HEK293 (cell line): ENCODE measurements at regions not wholly inside any gene's neighbourhood (a gene's known extent, or its start where the extent isn't known, plus 50 kb on each side); places are given as distances from the start of the nearest gene placed in this dataset.

ENCODE experiments used
- CTCF ChIA-PET: fragments of 350-600 bp; formaldehyde crosslinking; extraction: SDS; loops from one replicate; lab custom pipeline; 2021; ENCODE audit warnings: antibody characterized with exemption; lab: Yijun Ruan, JAX
- POLR2A ChIA-PET: fragments of 300-600 bp; formaldehyde crosslinking; extraction: SDS; loops from one replicate; lab custom pipeline; 2020; ENCODE audit warnings: antibody characterized with exemption, inconsistent platforms; lab: Yijun Ruan, JAX
- H3K27ac ChIP-seq: fragments of 200-500 bp; sonication (Bioruptor generic); 2 replicates; pipeline ENCODE4 v1.5.1; 2014; ENCODE audit warnings: low read depth, low read length, control low read depth, inconsistent platforms; ENCODE audit errors: extremely low read depth
- H3K36me3 ChIP-seq, 2 experiments: fragments of 200-500 bp in 1 of 2; sonication (Bioruptor generic) in 1 of 2; 1 replicate in 1 of 2; 2 replicates in 1 of 2; pipeline ENCODE4 v1.5.1; 2014 to 2017; ENCODE audit warnings: inconsistent platforms in 2 of 2, low read length in 2 of 2; ENCODE audit not compliant: control insufficient read depth in 2 of 2, insufficient read depth in 1 of 2
- H3K4me1 ChIP-seq: fragments of 200-500 bp; sonication (Bioruptor generic); 2 replicates; pipeline ENCODE4 v1.5.1; 2014; ENCODE audit warnings: mild to moderate bottlenecking, low read length, inconsistent platforms; ENCODE audit not compliant: control insufficient read depth, insufficient read depth
- H3K4me3 ChIP-seq: 2 replicates; pipeline ENCODE4 v1.5.1; 2011; ENCODE audit warnings: low read depth, mild to moderate bottlenecking, control low read depth, low read length, moderate library complexity
- H3K9me3 ChIP-seq: fragments of 200-500 bp; sonication (Bioruptor generic); 2 replicates; pipeline ENCODE4 v1.5.1; 2014; ENCODE audit warnings: low read depth, low read length, inconsistent platforms; ENCODE audit not compliant: control insufficient read depth, insufficient read depth
- GFI1B ChIP-seq: fragments of 450-650 bp; formaldehyde crosslinking; IDR thresholded peaks from 2 replicates; pipeline ENCODE4 v1.5.1; 2016; ENCODE audit warnings: missing biosample characterization, missing genetic modification characterization
- GLI2 ChIP-seq: fragments of 450-650 bp; formaldehyde crosslinking; IDR thresholded peaks from 2 replicates; pipeline ENCODE4; 2017; ENCODE audit warnings: missing biosample characterization, missing genetic modification characterization, low read depth, borderline replicate concordance
- IKZF3 ChIP-seq: fragments of 450-650 bp; IDR thresholded peaks from 2 replicates; pipeline ENCODE4 v1.5.0; 2018; ENCODE audit warnings: missing biosample characterization, mild to moderate bottlenecking, missing genetic modification characterization, moderate library complexity
- KLF10 ChIP-seq: fragments of 450-650 bp; IDR thresholded peaks from 2 replicates; pipeline ENCODE4 v1.5.1; 2018; ENCODE audit warnings: missing biosample characterization, mild to moderate bottlenecking, missing genetic modification characterization
- KLF7 ChIP-seq: fragments of 450-650 bp; formaldehyde crosslinking; IDR thresholded peaks from 2 replicates; pipeline ENCODE4 v1.5.1; 2016; ENCODE audit warnings: missing biosample characterization, missing genetic modification characterization, borderline replicate concordance
- KLF8 ChIP-seq: fragments of 450-650 bp; formaldehyde crosslinking; IDR thresholded peaks from 2 replicates; pipeline ENCODE4 v1.5.1; 2016; ENCODE audit warnings: missing biosample characterization, missing genetic modification characterization
- SETDB1 ChIP-seq: IDR thresholded peaks from one replicate; pipeline ENCODE4 v1.6.1; 2017; ENCODE audit warnings: mild to moderate bottlenecking, low read length, moderate library complexity, mixed read lengths; ENCODE audit not compliant: insufficient read length
- SP7 ChIP-seq: fragments of 450-650 bp; formaldehyde crosslinking; IDR thresholded peaks from 2 replicates; pipeline ENCODE4 v1.5.1; 2016; ENCODE audit warnings: missing biosample characterization, missing genetic modification characterization
- WT1 ChIP-seq: fragments of 450-650 bp; formaldehyde crosslinking; IDR thresholded peaks from 2 replicates; pipeline ENCODE4 v1.5.1; 2016; ENCODE audit warnings: missing biosample characterization, missing genetic modification characterization
- ZBTB20 ChIP-seq: fragments of 450-650 bp; formaldehyde crosslinking; IDR thresholded peaks from 2 replicates; pipeline ENCODE4 v1.5.1; 2016; ENCODE audit warnings: missing biosample characterization, missing genetic modification characterization
- ZIC2 ChIP-seq: fragments of 450-650 bp; formaldehyde crosslinking; IDR thresholded peaks from 2 replicates; pipeline ENCODE4 v1.5.1; 2016; ENCODE audit warnings: missing biosample characterization, missing genetic modification characterization
- ZNF211 ChIP-seq: fragments of 450-650 bp; formaldehyde crosslinking; IDR thresholded peaks from 2 replicates; pipeline ENCODE4 v1.5.1; 2016; ENCODE audit warnings: low read depth, missing biosample characterization, missing genetic modification characterization
- ZNF214 ChIP-seq: fragments of 450-650 bp; formaldehyde crosslinking; IDR thresholded peaks from 2 replicates; pipeline ENCODE4 v1.5.1; 2017; ENCODE audit warnings: missing biosample characterization, mild to moderate bottlenecking, missing genetic modification characterization, borderline replicate concordance
- ZNF221 ChIP-seq: fragments of 450-650 bp; formaldehyde crosslinking; IDR thresholded peaks from 2 replicates; pipeline ENCODE4 v1.5.1; 2017; ENCODE audit warnings: missing biosample characterization, missing genetic modification characterization, borderline replicate concordance
- ZNF239 ChIP-seq: fragments of 450-650 bp; formaldehyde crosslinking; IDR thresholded peaks from 2 replicates; pipeline ENCODE4 v1.5.1; 2016; ENCODE audit warnings: missing biosample characterization, missing genetic modification characterization
- ZNF302 ChIP-seq: fragments of 450-650 bp; formaldehyde crosslinking; IDR thresholded peaks from 2 replicates; pipeline ENCODE4 v1.5.1; 2016; ENCODE audit warnings: missing biosample characterization, missing genetic modification characterization, low read depth
- ZNF37A ChIP-seq: fragments of 450-650 bp; IDR thresholded peaks from 2 replicates; pipeline ENCODE4 v1.5.1; 2018; ENCODE audit warnings: missing biosample characterization, missing genetic modification characterization
- ZNF416 ChIP-seq: fragments of 450-650 bp; formaldehyde crosslinking; IDR thresholded peaks from 2 replicates; pipeline ENCODE4 v1.5.1; 2016; ENCODE audit warnings: missing biosample characterization, missing genetic modification characterization
- ZNF707 ChIP-seq: fragments of 450-650 bp; formaldehyde crosslinking; IDR thresholded peaks from 2 replicates; pipeline ENCODE4 v1.5.1; 2016; ENCODE audit warnings: missing biosample characterization, missing genetic modification characterization
- ZNF76 ChIP-seq: fragments of 450-650 bp; formaldehyde crosslinking; IDR thresholded peaks from 2 replicates; pipeline ENCODE4; 2016; ENCODE audit warnings: low read depth, missing biosample characterization, missing genetic modification characterization, borderline replicate concordance
- ZNF776 ChIP-seq: fragments of 450-650 bp; formaldehyde crosslinking; IDR thresholded peaks from 2 replicates; pipeline ENCODE4 v1.5.0; 2017; ENCODE audit warnings: missing biosample characterization, missing genetic modification characterization, borderline replicate concordance
- TF ChIP-seq, protein P1 (sequence below): fragments of 450-650 bp; formaldehyde crosslinking; IDR thresholded peaks from 2 replicates; pipeline ENCODE4 v1.5.1; 2017; ENCODE audit warnings: missing biosample characterization, mild to moderate bottlenecking, missing genetic modification characterization, moderate library complexity
- TF ChIP-seq, protein P2 (sequence below): fragments of 450-650 bp; formaldehyde crosslinking; IDR thresholded peaks from 2 replicates; pipeline ENCODE4 v1.5.1; 2017; ENCODE audit warnings: missing biosample characterization, missing genetic modification characterization
- TF ChIP-seq, protein P3 (sequence below): fragments of 450-650 bp; formaldehyde crosslinking; IDR thresholded peaks from 2 replicates; pipeline ENCODE4 v1.5.1; 2016; ENCODE audit warnings: missing biosample characterization, missing genetic modification characterization

DNA sequence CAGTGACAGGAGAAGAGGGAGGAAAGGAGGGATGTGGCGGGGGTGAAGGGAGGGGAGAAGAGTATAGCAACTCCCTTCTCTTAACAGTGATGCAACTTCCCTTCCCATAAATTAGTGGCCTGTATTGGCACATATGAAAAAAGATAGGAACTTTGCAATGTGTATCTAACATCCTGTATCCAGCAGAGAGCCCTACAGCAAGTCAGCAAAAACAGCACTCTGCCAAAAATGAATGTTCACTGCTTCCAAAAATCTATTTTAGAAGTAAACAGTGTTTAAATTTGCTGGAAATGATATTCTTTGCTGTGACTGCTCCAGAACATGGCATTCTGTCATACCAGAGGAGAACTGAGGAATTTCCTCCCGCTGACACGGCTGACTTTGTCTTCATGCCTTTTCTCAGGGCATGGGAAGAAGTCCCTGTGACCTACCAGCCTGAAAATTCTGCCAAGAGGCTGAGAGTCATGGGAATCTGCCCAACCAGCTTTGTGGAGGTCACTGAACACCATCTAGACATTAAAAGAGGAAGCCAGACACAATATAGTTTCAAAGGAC lies 343.4 kb upstream of the RASGEF1B start:
- H3K4me1 ChIP-seq: no peaks in the 10 kb centered on the region
- no peaks in the 10 kb centered on the region for H3K9me3 ChIP-seq
- no peaks in the 10 kb centered on the region for H3K36me3 ChIP-seq
- peak; percentile 37; the same call in 1 of the 2 replicates for TF ChIP-seq WT1 (tag by site-specific recombination)
- TF ChIP-seq ZNF76 (tag by site-specific recombination): no peak
- TF ChIP-seq SP7 (tag by site-specific recombination): no peak
- CTCF ChIA-PET: no interaction called here
- H3K27ac ChIP-seq: no peak overlapping the region
- no peak overlapping the region for H3K4me3 ChIP-seq
- POLR2A ChIA-PET: no interaction called here

GRCh38 chr4:81811562-81812293 lies 340.0 kb upstream of the RASGEF1B start:
- peaks cover 8% of the 10 kb centered on the region for H3K4me1 ChIP-seq
- ChIA-PET POLR2A (no interaction called here), CTCF (interaction anchor here (0.6 to 0.7 kb wide), 2 partner anchors 25 to 730 kb away, joined by 3 read pairs; no protein-coding TSS in a partner anchor)
- no peaks in the 10 kb centered on the region for H3K9me3 ChIP-seq
- TF ChIP-seq, protein P1, sequence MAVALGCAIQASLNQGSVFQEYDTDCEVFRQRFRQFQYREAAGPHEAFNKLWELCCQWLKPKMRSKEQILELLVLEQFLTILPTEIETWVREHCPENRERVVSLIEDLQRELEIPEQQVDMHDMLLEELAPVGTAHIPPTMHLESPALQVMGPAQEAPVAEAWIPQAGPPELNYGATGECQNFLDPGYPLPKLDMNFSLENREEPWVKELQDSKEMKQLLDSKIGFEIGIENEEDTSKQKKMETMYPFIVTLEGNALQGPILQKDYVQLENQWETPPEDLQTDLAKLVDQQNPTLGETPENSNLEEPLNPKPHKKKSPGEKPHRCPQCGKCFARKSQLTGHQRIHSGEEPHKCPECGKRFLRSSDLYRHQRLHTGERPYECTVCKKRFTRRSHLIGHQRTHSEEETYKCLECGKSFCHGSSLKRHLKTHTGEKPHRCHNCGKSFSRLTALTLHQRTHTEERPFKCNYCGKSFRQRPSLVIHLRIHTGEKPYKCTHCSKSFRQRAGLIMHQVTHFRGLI (tag by site-specific recombination): no peak
- TF ChIP-seq ZNF37A (tag by site-specific recombination) (no peak), KLF10 (tag by site-specific recombination) (no peak), SETDB1 (no peak)
- TF ChIP-seq, protein P2, sequence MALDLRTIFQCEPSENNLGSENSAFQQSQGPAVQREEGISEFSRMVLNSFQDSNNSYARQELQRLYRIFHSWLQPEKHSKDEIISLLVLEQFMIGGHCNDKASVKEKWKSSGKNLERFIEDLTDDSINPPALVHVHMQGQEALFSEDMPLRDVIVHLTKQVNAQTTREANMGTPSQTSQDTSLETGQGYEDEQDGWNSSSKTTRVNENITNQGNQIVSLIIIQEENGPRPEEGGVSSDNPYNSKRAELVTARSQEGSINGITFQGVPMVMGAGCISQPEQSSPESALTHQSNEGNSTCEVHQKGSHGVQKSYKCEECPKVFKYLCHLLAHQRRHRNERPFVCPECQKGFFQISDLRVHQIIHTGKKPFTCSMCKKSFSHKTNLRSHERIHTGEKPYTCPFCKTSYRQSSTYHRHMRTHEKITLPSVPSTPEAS (tag by site-specific recombination): peak; percentile 54
- H3K4me3 ChIP-seq: no peak overlapping the region
- H3K36me3 ChIP-seq: no peaks in the 10 kb centered on the region
- H3K27ac ChIP-seq: no peak overlapping the region

DNA sequence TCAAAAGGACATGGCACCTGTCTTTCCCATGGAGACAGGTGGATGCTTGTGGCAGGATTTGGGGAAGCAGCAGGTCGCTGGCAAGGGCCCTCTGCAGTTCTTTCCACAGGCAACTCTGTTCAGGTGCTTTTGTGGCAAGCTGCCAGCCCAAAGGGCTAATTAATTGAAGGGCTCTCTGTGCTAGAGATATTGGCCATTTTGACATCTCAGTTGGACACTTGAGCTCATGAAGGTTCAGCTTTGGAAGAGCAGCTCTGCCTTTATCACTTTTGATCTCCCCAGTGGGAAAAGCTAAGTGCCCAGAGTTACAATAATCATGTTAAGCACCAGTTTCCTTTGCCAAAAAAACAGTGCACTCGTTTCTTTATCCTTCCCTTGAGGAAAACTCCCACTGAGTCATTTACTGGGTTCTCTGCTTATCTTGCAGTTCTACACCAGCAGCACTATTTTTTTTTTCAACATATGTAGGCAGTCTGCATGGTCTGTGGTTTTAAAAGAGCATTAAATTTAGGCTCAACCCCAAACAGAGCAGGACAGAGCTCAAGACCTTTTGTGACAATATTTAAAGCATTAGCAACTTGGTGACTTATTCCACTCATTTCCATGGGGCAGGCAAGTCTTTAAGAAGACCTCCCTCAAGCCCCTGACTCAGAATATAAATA lies 336.4 kb upstream of the RASGEF1B start:
- POLR2A ChIA-PET: interaction anchor here (0.7 to 0.9 kb wide), 2 partner anchors 18 to 30 kb away, joined by 3 read pairs; no protein-coding TSS in a partner anchor
- CTCF ChIA-PET: interaction anchor here (0.6 kb wide), 1 partner anchor 410 kb away, joined by 3 read pairs; no protein-coding TSS in a partner anchor
- Histone ChIP-seq H3K27ac (peak overlapping the region; percentile 51), H3K4me1 (peaks cover 8% of the 10 kb centered on the region), H3K36me3 (no peaks in the 10 kb centered on the region), H3K4me3 (no peak overlapping the region), H3K9me3 (no peaks in the 10 kb centered on the region)
- TF ChIP-seq ZNF211 (tag by site-specific recombination) (no peak), KLF7 (tag by site-specific recombination) (peak; percentile 81; the same call in 1 of the 2 replicates), IKZF3 (tag by site-specific recombination) (peak; percentile 97), GLI2 (peak; percentile 88; the same call in 1 of the 2 replicates), ZNF707 (tag by site-specific recombination) (no peak), ZBTB20 (tag by site-specific recombination) (peak; percentile 63), ZNF239 (tag by site-specific recombination) (no peak), ZIC2 (tag by site-specific recombination) (peak; percentile 88), KLF8 (tag by site-specific recombination) (peak; percentile 85), ZNF416 (tag by site-specific recombination) (no peak), ZNF302 (tag by site-specific recombination) (no peak), ZNF776 (tag by site-specific recombination) (no peak), GFI1B (tag by site-specific recombination) (peak; percentile 85), ZNF214 (tag by site-specific recombination) (no peak), ZNF221 (tag by site-specific recombination) (no peak)
- TF ChIP-seq, protein P3, sequence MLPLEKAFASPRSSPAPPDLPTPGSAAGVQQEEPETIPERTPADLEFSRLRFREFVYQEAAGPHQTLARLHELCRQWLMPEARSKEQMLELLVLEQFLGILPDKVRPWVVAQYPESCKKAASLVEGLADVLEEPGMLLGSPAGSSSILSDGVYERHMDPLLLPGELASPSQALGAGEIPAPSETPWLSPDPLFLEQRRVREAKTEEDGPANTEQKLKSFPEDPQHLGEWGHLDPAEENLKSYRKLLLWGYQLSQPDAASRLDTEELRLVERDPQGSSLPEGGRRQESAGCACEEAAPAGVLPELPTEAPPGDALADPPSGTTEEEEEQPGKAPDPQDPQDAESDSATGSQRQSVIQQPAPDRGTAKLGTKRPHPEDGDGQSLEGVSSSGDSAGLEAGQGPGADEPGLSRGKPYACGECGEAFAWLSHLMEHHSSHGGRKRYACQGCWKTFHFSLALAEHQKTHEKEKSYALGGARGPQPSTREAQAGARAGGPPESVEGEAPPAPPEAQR (tag by site-specific recombination): no peak
- TF ChIP-seq, protein P1 (tag by site-specific recombination): peak; percentile 37; the same call in 1 of the 2 replicates
